Panc1 (cell line): ENCODE measurements at regions not wholly inside any gene's neighbourhood (a gene's known extent, or its start where the extent isn't known, plus 50 kb on each side); places are given as distances from the start of the nearest gene placed in this dataset.
A peak's percentile ranks its signal among the peaks of the same experiment; 100 is the strongest.
"Not testable (repeated sequence)": the region's sequence is repeated elsewhere in the genome, so short reads cannot be mapped to it uniquely, and the experiment has no call there.

Experiments used
- ATAC-seq: fragments of 200-7000 bp; cut with Tn5 transposase; 2 replicates; pipeline ENCODE4 v1.9.1; 2020; ENCODE audit warnings: mild to moderate bottlenecking, moderate library complexity
- BruUV-seq: library from RNA; stranded (reverse); fragments of 400-500 nt; replicated peaks from 2 replicates; lab custom pipeline; 2021; lab: Mats Ljungman, UMichigan
- CTCF ChIA-PET: fragments of 300-600 bp; sonication (Branson Sonifier 250); formaldehyde crosslinking; loops from one replicate; lab custom pipeline; 2022; ENCODE audit warnings: antibody characterized with exemption; lab: Charles Lee
- POLR2A ChIA-PET: fragments of 300-600 bp; sonication (Branson Sonifier 250); formaldehyde crosslinking; loops from one replicate; lab custom pipeline; 2022; ENCODE audit warnings: antibody characterized with exemption; lab: Charles Lee
- DNase-seq: peaks from one replicate; pipeline ENCODE4 v3.0.0-alpha.2; 2010; ENCODE audit warnings: low read depth, low spot score
- H3K27ac ChIP-seq: 2 replicates; pipeline ENCODE4 v1.5.1; 2011; ENCODE audit warnings: mild to moderate bottlenecking, low read length, inconsistent platforms
- H3K27me3 ChIP-seq: fragments of 200-500 bp; sonication (Bioruptor generic); 2 replicates; pipeline ENCODE4 v1.6.0; 2014; ENCODE audit warnings: low read length, inconsistent platforms; ENCODE audit not compliant: control insufficient read depth, insufficient read depth
- H3K36me3 ChIP-seq: fragments of 200-500 bp; sonication (Bioruptor generic); 2 replicates; pipeline ENCODE4 v1.5.1; 2014; ENCODE audit warnings: inconsistent platforms, mild to moderate bottlenecking, low read length, moderate library complexity; ENCODE audit not compliant: control insufficient read depth, insufficient read depth
- H3K4me1 ChIP-seq: 2 replicates; pipeline ENCODE4 v1.5.1; 2011; ENCODE audit warnings: inconsistent platforms, mild to moderate bottlenecking, low read length, moderate library complexity; ENCODE audit not compliant: control insufficient read depth, insufficient read depth
- H3K4me3 ChIP-seq, 2 experiments: 2 replicates each; pipeline ENCODE4 v1.5.1; 2011 to 2012; ENCODE audit warnings: low read depth in 2 of 2, low read length in 2 of 2, mild to moderate bottlenecking in 2 of 2, inconsistent platforms in 1 of 2, moderate library complexity in 1 of 2
- H3K9me3 ChIP-seq: fragments of 200-500 bp; sonication (Bioruptor generic); 2 replicates; pipeline ENCODE4 v1.5.1; 2014; ENCODE audit warnings: low read depth, mild to moderate bottlenecking, inconsistent platforms, low read length, moderate library complexity; ENCODE audit not compliant: control insufficient read depth, insufficient read depth
- POLR2AphosphoS5 ChIP-seq: IDR thresholded peaks from 2 replicates; pipeline ENCODE4 v1.6.1; 2012; ENCODE audit warnings: mild to moderate bottlenecking, low read depth, low read length, moderate library complexity
- SIN3A ChIP-seq: IDR thresholded peaks from 2 replicates; pipeline ENCODE4 v1.6.1; 2012; ENCODE audit warnings: low read depth, mild to moderate bottlenecking, low read length, moderate library complexity, borderline replicate concordance; ENCODE audit not compliant: insufficient read depth
- TCF7L2 ChIP-seq: IDR thresholded peaks from 2 replicates; pipeline ENCODE4 v1.6.1; 2011; ENCODE audit warnings: mild to moderate bottlenecking, low read depth, low read length, inconsistent platforms
- in situ Hi-C: cut with HindIII; loops from 2 replicates; pipeline ENCODE4 v1.10.0; 2016; ENCODE audit warnings: low sequenced_read_pairs, low pct_unique_long_range_greater_than_20kb
- intact Hi-C: fragments of 100-400 bp; cut with micrococcal nuclease; formaldehyde crosslinking; loops from one replicate; pipeline ENCODE4 v1.10.0; 2022; ENCODE audit not compliant: unreplicated experiment
- TF ChIP-seq, protein P1 (sequence below): fragments of 450-650 bp; IDR thresholded peaks from 2 replicates; pipeline ENCODE4 v1.5.1; 2017; ENCODE audit warnings: mild to moderate bottlenecking
- TF ChIP-seq, protein P2 (sequence below), 2 experiments: IDR thresholded peaks; 2 replicates each; pipeline ENCODE4 v1.6.1; 2011 to 2012; ENCODE audit warnings: low read depth in 2 of 2, control low read depth in 1 of 2, low read length in 1 of 2, mild to moderate bottlenecking in 1 of 2, moderate library complexity in 1 of 2; ENCODE audit not compliant: insufficient read depth in 1 of 2

DNA sequence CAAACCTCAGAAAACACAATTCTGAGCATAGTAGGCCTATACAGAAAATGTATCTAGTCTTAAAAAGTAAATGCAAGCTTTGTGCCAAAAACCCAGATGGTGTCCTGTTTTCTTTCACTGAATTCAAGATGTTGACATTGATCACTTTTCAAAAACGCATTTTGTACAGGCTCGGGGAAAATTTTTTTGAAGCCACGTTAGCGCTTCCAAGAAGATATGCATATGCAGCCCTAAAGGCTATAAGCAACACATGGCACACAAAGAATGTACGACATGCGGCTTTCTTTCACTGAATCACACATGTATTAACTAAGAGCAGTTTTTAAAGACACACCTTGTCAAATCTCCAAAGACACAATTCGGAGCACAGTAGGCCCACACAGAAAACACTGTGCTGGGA lies 115.4 kb downstream of the MRPL57 start:
- Histone ChIP-seq H3K36me3 (no peaks in the 10 kb centered on the region), H3K4me1 (no peaks in the 10 kb centered on the region), H3K4me3 (no peak overlapping the region), H3K9me3 (no peaks in the 10 kb centered on the region), H3K27ac (no peak overlapping the region), H3K27me3 (no peaks in the 10 kb centered on the region)
- ATAC-seq (no peak), DNase-seq (no peak)
- POLR2A ChIA-PET = no interaction called here
- TF ChIP-seq, protein P1, sequence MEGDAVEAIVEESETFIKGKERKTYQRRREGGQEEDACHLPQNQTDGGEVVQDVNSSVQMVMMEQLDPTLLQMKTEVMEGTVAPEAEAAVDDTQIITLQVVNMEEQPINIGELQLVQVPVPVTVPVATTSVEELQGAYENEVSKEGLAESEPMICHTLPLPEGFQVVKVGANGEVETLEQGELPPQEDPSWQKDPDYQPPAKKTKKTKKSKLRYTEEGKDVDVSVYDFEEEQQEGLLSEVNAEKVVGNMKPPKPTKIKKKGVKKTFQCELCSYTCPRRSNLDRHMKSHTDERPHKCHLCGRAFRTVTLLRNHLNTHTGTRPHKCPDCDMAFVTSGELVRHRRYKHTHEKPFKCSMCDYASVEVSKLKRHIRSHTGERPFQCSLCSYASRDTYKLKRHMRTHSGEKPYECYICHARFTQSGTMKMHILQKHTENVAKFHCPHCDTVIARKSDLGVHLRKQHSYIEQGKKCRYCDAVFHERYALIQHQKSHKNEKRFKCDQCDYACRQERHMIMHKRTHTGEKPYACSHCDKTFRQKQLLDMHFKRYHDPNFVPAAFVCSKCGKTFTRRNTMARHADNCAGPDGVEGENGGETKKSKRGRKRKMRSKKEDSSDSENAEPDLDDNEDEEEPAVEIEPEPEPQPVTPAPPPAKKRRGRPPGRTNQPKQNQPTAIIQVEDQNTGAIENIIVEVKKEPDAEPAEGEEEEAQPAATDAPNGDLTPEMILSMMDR = no peak
- TF ChIP-seq POLR2AphosphoS5 = no peak
- TF ChIP-seq, protein P2, sequence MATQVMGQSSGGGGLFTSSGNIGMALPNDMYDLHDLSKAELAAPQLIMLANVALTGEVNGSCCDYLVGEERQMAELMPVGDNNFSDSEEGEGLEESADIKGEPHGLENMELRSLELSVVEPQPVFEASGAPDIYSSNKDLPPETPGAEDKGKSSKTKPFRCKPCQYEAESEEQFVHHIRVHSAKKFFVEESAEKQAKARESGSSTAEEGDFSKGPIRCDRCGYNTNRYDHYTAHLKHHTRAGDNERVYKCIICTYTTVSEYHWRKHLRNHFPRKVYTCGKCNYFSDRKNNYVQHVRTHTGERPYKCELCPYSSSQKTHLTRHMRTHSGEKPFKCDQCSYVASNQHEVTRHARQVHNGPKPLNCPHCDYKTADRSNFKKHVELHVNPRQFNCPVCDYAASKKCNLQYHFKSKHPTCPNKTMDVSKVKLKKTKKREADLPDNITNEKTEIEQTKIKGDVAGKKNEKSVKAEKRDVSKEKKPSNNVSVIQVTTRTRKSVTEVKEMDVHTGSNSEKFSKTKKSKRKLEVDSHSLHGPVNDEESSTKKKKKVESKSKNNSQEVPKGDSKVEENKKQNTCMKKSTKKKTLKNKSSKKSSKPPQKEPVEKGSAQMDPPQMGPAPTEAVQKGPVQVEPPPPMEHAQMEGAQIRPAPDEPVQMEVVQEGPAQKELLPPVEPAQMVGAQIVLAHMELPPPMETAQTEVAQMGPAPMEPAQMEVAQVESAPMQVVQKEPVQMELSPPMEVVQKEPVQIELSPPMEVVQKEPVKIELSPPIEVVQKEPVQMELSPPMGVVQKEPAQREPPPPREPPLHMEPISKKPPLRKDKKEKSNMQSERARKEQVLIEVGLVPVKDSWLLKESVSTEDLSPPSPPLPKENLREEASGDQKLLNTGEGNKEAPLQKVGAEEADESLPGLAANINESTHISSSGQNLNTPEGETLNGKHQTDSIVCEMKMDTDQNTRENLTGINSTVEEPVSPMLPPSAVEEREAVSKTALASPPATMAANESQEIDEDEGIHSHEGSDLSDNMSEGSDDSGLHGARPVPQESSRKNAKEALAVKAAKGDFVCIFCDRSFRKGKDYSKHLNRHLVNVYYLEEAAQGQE (IDR thresholded peaks at IDR 0.05; ENCODE audit: insufficient read depth in 1 of 2, low read depth in 2 of 2, low read length in 1 of 2) = no peak
- no peak for TF ChIP-seq SIN3A
- TF ChIP-seq TCF7L2 = no peak
- in situ Hi-C loops (no loop called here), intact Hi-C loops (no loop called here)
- BruUV-seq = no TSS peak
- CTCF ChIA-PET = no interaction called here

DNA sequence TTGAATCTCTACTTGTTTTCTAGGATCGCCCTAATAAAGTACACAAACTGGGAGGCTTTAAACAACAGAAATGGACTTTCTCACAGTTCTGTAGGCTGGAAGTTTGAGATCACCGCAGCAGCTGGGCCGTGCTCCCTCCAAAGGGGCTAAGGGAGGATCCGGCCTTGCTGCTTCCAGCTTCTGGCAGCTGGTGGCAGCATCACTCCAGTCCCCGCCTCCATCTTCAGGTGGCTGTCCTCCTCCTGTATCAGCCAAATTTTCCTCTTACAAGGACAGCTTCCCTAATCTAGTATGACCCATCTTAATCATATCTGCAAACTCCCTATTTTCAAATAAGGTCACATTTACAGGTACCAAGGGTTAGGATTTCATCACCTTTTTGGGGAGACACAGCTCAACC lies 120.5 kb downstream of the MRPL57 start:
- H3K36me3 ChIP-seq, POLR2A ChIA-PET, H3K27ac ChIP-seq, H3K27me3 ChIP-seq, H3K9me3 ChIP-seq, DNase-seq, BruUV-seq, in situ Hi-C loops: not testable (repeated sequence)
- peak; percentile 82 for ATAC-seq
- Histone ChIP-seq H3K4me1 (peaks cover 13% of the 10 kb centered on the region), H3K4me3 (peak overlapping the region in 1 of 2 experiments; percentile 85; a peak in 2 of 4 replicates)
- TF ChIP-seq, protein P1 = peak; percentile 74
- CTCF ChIA-PET = interaction anchor here (0.6 to 1.6 kb wide), 2 partner anchors 180 to 412 kb away, joined by 3 to 8 read pairs; no protein-coding TSS in a partner anchor
- intact Hi-C loops = loop anchor here (2.0 kb wide), 1 partner anchor 182 kb away; no protein-coding TSS in a partner anchor
